ENCODE measurements at regions not wholly inside any gene's neighbourhood (a gene's known extent, or its start where the extent isn't known, plus 50 kb on each side); places are given as distances from the start of the nearest gene placed in this dataset.

GRCh38 chr20:24742989-24743388 lies 206.1 kb upstream of the CST7 start:
- Histone ChIP-seq H3K27ac (ENCODE audit: insufficient read depth, low read length) (no peak overlapping the region), H3K4ac (ENCODE audit: low read depth, low read length) (no peak overlapping the region), H3K4me1 (ENCODE audit: control insufficient read depth, insufficient read depth, low read length) (no peaks in the 10 kb centered on the region), H3K27me3 (ENCODE audit: control insufficient read depth, insufficient read depth, low read length) (peaks cover 23% of the 10 kb centered on the region), H2AFZ (replicated peaks; ENCODE audit: low read length, poor library complexity) (no peak overlapping the region), H3K23ac (ENCODE audit: low read depth, low read length) (no peak overlapping the region), H2BK5ac (ENCODE audit: low read depth, low read length, poor library complexity, severe bottlenecking) (no peak overlapping the region), H3K9me3 (ENCODE audit: control insufficient read depth, insufficient read depth, low read length) (no peaks in the 10 kb centered on the region), H3K36me3 (ENCODE audit: control insufficient read depth, insufficient read depth, low read length) (no peaks in the 10 kb centered on the region), H4K91ac (ENCODE audit: insufficient read depth, low read depth, low read length) (no peak overlapping the region), H2BK120ac (ENCODE audit: low read depth, low read length) (no peak overlapping the region), H2AK5ac (ENCODE audit: low read depth, low read length) (no peak overlapping the region), H3K14ac (replicated peaks; ENCODE audit: low read depth, low read length) (no peak overlapping the region), H2AK9ac (replicated peaks; ENCODE audit: low read depth, low read length, poor library complexity) (no peak overlapping the region), H4K5ac (ENCODE audit: low read depth, low read length) (no peak overlapping the region), H4K8ac (ENCODE audit: low read depth in 2 of 2, low read length in 2 of 2) (no peak overlapping the region), H3K56ac (ENCODE audit: extremely low read depth, insufficient read depth, low read length) (no peak overlapping the region), H4K20me1 (ENCODE audit: insufficient read depth, low read length) (no peaks in the 10 kb centered on the region), H3K4me2 (ENCODE audit: low read depth, low read length) (no peak overlapping the region), H3K18ac (ENCODE audit: low read depth, low read length) (no peak overlapping the region), H3K79me1 (ENCODE audit: low read depth in 1 of 2, low read length in 2 of 2) (no peaks in the 10 kb centered on the region), H2BK15ac (ENCODE audit: low read depth, low read length) (no peak overlapping the region), H3K9ac (ENCODE audit: low read depth, low read length) (no peak overlapping the region), H3K4me3 (ENCODE audit: insufficient read depth, low read depth, low read length) (no peak overlapping the region), H2BK20ac (ENCODE audit: low read depth, low read length) (no peak overlapping the region), H3K9me1 (ENCODE audit: insufficient read depth, low read length) (no peaks in the 10 kb centered on the region)
- dilution Hi-C loops (cut with HindIII; ENCODE audit: low sequenced_read_pairs, unreplicated experiment), result no loop called here
- BruUV-seq (replicated peaks), result no TSS peak
- no peak for ATAC-seq (ENCODE audit: low read depth)
- intact Hi-C loops (cut with micrococcal nuclease), result no loop called here
- no peak for DNase-seq
- ChIA-PET CTCF (no interaction called here), POLR2A (ENCODE audit: unreplicated experiment) (no interaction called here)
- in situ Hi-C loops (cut with MboI; ENCODE audit: low sequenced_read_pairs), result no loop called here
- TF ChIP-seq MXI1 (IDR thresholded peaks at IDR 0.05; ENCODE audit: borderline replicate concordance, low read depth, low read length) (no peak), MAZ (IDR thresholded peaks at IDR 0.05; ENCODE audit: borderline replicate concordance, low read depth, low read length) (no peak), RFX5 (IDR thresholded peaks at IDR 0.05; ENCODE audit: low read depth, low read length) (no peak), FOS (IDR thresholded peaks at IDR 0.05; ENCODE audit: low read depth, low read length) (no peak), POLR2A (IDR thresholded peaks at IDR 0.05; ENCODE audit: low read depth, low read length) (no peak)
- 70% methylated on average over 2 of the region's 5 CpGs; no CpG with 5 or more reads in 1 of the 2 experiments for WGBS, 2 experiments (ENCODE audit: extremely low coverage in 2 of 2, insufficient read length in 1 of 2)
